ENCODE measurements at regions not wholly inside any gene's neighbourhood (a gene's known extent, or its start where the extent isn't known, plus 50 kb on each side); places are given as distances from the start of the nearest gene placed in this dataset.

- TF ChIP-seq CTCF (IDR thresholded peaks at IDR 0.05), result no peak
- TF ChIP-seq POLR2A (IDR thresholded peaks at IDR 0.05), result no peak
Measured at GRCh38 chr1:221845650-221846371, 103.9 kb upstream of the DUSP10 start.

All from prostate gland (tissue), 2 donors.